ENCODE measurements at regions not wholly inside any gene's neighbourhood (a gene's known extent, or its start where the extent isn't known, plus 50 kb on each side); places are given as distances from the start of the nearest gene placed in this dataset.
"Not testable (repeated sequence)": the region's sequence is repeated elsewhere in the genome, so short reads cannot be mapped to it uniquely, and the experiment has no call there.

DNA sequence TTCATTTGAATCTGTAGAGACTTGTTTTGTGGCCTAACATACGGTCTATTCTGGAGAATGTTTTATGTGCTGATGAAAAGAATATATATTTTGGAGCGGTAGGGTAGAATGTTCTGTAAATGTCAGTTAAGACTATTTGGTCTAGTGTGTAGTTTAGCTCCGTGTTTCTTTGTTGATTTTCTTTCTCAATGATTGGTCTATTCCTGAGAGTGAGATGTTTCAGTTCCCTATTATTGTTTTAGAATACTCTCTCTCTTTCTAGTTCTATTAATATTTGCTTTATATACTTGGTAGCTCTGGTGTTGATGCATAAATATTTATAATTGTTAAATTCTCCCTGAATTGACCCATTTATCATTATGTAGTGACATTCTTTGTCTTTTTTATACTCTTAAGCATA, 236.5 kb downstream of the GLUD2 start:
- DNase-seq (ENCODE audit: low read depth in 2 of 2, low spot score in 1 of 2), result no peak

DNA sequence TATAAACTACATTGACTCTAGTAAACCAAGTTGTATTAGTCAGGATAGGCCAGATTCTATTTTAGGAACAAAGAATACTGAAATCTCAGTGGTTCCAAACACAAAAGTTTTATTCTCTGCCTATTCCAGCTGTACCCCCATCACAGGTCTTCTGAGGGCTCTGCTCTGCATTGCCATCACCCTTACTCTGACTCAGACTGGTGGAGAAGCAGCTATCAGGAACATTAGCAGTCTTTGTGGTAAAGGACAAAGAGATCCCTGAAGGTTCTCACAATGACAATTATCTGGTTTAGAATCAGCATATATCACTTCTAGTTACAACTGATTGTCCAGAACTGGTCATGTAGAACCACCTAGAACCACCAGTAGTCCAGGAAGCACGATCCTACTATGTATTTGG, 251.1 kb downstream of the GLUD2 start:
- no peak for DNase-seq (ENCODE audit: low read depth in 2 of 2, low spot score in 1 of 2)

DNA sequence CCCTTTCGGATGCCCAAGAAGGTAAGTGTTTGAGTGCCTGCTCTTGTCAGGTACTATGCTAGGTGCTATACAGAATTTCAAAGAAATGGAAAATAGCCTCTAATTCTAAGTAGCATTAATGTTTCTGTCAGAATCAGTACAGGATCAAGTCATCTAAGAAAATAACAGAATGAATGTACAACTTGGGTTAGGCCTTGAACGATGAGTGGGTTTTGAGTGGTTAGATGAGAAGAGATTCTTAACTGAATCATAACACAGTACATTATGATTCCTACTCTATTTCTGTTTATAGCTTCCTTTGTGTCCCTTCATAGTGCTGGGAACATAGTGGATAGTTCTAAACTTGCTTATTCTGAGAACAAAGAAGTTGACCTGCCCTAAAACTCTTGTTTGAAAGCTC, 253.9 kb downstream of the GLUD2 start:
- no peak for DNase-seq (ENCODE audit: low read depth in 2 of 2, low spot score in 1 of 2)

DNA sequence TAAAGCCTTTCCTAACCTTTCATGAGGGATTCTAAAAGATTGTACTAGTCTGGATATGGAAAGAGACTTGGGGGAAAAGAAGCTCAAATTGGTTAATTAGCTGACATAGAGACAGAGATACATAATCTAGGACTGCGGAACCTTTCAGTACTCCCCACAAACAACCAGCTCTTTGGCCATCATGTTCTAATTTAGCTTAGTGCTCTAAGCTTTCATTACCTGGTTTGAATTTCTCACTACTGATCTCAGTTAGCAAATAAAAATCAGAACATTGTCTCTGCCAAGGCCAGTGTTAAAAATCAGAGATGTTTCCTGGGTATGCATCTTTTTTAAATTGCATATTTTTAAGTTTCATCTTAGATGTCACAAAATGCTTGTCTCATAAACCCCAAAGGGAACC, 254.4 kb downstream of the GLUD2 start:
- DNase-seq (ENCODE audit: low read depth in 2 of 2, low spot score in 1 of 2), result no peak

DNA sequence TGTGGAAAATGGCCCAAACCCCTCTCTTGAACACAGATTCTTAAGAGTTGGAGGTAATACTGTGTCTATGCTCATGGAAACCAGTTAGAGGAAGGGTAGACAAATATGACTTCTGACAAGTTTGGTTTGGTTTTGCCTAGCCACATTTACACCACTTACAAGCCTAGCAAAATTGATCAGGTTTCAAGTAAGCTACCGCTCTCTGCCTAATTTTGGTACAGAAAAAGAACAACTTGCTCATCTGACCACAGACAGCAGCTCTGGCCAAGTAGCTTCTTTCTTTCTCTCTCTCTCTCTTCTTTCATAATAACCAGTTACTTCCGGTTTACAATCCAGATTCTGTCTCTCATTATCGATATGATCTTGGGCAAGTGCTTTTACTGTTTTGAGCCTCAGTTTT, 260.0 kb downstream of the GLUD2 start:
- DNase-seq (ENCODE audit: low read depth in 2 of 2, low spot score in 1 of 2), result no peak

DNA sequence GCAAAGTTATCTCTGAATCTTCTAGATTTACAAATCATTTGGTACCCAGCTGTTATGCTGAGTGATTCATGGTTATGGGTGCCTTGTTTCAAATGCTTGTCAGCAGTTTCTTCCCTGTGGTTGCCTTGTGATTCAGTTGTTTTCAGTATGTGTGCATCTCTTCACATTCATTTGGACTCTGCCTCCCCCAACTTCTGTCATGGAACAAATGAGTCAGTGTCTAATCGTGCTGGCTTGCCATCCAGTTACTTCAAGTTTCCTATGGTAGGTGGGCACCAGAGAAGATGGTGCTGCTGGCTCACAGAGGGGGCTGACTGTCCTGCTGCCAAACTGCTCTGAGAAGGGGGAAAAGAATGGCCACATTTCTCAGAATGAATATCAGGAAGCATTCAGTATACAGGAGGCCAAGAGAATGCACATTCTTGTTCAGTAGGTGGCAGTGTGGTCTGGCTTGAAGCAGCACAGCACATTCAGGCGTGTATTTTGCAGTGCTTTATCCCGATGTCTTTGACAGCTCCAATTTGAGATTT, 260.9 kb downstream of the GLUD2 start:
- DNase-seq (ENCODE audit: low read depth in 2 of 2, low spot score in 1 of 2), result peak in 1 of 2 donors; percentile 3

DNA sequence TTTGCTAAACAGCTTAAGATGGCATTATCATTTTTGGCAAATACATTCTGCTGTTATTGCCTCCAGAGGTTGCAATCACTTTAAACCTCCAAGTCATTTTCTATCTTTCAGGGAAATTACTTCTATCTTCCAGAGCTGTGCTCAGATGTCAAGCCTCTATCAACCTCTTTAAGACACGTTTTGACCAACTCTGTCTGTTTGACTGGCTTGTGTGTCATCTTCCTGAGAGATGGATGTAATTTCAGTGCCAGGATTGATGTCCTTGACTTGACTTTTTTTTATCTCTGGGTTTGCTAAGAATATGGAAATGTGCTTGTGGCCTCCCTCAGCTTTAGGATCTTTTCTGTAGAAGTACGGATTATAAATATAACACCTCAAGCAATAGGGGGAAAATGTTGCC, 263.4 kb downstream of the GLUD2 start:
- no peak for DNase-seq (ENCODE audit: low read depth in 2 of 2, low spot score in 1 of 2)

DNA sequence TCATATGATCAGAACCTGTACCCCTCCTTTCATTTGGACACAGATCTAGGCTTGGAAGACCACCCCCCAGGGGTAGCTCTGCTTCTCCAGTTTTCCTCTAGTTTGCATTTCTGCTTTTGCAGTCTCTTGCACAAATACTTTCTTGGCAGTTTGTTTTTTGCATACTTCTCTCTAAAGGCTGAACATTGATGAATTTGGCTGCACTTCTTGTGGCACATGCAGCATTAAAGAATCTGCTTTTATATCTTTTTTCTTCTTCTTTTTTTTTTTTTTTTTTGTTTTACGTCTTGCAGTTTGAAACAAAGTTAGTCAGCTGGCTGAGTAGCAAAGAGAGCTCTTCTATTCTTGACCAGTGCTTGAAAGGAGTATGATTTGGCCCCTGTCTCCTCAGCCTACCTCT, 273.0 kb downstream of the GLUD2 start:
- DNase-seq (ENCODE audit: low read depth in 2 of 2, low spot score in 1 of 2), result no peak

DNA sequence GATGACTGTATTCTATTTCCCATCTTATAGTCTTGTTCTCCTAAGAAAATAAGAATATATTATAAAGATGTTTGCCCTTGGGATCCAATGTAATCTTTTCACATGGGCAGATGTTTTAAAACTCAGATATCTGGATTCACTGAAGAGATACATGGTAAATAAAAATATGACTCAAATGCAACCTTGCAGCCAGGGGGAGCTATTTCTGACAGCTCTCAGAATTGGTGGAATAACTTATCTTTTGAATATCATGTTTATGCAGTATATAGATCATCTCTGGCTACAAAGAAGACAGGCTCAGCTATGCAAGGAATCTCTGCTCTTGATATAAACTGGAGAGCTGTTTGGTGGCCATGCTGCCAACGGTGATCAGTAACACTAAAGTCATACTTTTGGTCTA, 274.7 kb downstream of the GLUD2 start:
- DNase-seq (ENCODE audit: low read depth in 2 of 2, low spot score in 1 of 2), result no peak

DNA sequence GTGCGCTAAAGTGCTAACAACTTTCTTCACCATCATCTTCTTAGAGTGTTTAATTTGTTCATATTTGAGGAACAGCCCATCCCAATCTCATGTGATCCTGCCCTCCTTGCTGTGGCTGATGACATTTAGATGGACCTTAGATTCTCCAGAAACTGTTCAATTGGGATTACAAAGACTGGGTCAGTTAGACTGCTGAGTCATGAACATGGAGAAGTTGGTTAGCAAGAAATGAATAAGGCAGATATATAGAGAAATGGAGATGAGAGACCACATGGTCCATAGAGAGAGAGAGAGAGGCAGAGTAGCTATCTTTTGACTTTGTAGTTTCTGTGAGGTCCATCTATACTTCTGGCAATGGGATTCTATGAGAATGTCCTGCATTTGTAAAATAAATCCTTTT, 275.9 kb downstream of the GLUD2 start:
- DNase-seq (ENCODE audit: low read depth in 2 of 2, low spot score in 1 of 2), result no peak

DNA sequence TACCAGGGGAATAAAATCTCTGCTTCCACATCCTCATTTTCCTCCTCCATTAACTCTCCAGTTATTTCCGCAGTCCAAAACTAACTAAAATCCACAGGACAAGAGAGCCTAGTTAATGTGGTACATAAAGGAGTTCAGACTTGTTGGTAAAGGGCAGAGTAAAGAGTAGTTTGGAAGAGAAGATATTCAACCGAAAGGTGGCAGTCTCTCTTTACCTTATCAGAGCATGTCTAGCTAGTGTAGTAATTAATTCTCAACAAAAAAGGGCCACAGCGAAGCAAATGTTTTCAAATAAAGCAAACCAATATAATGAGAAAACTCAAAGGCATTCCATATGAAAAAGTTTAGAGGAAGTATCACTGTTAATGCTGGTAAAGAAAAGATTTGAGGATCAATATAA, 286.5 kb downstream of the GLUD2 start:
- DNase-seq (ENCODE audit: low read depth in 2 of 2, low spot score in 1 of 2), result no peak

DNA sequence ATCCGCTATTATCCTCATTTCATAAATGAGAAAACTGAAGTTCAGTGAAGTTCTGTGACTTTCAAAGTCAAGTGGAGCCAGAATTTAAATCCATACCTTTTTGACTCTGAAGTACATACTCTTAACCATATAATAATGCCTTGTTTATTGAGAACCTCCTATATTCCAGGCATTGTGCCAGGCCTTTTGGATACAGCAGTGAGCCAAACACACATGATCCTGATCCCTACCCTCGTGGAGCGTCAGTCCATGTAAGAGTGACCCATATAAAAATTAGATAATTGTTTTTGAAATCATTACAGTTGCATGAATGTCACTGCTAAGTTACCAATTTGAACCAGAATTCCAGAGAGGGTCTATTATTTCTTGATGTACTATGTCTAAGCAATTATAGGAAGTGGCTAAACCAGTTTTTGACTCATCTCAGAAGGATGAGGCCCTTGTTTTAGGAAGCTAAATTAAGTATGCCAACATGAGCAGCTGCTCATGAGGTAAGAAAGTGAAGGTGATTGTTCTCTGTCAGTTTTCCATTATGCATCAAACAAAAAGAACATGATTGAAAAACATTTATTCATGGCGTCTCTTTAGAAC, 289.5 kb downstream of the GLUD2 start:
- DNase-seq (ENCODE audit: low read depth in 2 of 2, low spot score in 1 of 2), result no peak

DNA sequence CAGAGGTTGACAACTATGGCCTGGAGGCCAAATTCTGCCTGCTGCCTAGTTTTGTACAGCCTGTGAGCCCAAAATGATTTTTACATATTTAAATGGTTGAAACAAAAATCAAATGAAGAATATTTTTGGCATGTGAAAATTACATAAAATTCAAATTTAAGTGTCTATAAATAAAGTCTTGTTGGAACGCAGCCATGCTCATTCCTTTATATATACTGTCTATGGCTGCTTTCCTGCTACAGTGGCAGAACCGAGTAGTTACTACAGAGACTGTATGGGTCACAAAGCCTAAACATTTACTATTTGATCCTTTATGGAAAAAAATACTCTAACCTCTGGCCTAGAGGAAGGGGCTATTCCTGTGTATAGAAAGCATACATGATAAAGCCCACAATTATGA, 290.4 kb downstream of the GLUD2 start:
- no peak for DNase-seq (ENCODE audit: low read depth in 2 of 2, low spot score in 1 of 2)

DNA sequence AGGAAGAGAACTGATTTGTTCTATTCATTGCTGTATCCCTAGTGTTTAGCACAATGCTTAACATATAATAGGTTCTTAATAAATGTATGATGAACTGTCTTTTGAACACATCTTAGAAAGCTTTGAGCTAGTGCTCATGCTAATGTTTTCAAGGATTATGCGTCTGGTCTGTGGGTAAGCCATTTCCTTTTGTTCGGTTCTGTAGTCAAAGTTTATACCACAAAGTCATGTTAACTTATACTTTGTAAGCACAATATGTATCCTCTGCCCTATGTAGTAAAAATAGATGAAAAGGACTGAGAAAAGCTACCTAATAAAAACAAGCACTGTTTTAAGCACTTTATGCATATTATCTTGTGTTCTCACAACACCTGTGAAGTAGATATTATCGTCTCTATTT, 301.9 kb downstream of the GLUD2 start:
- DNase-seq (ENCODE audit: low read depth in 2 of 2, low spot score in 1 of 2), result no peak

DNA sequence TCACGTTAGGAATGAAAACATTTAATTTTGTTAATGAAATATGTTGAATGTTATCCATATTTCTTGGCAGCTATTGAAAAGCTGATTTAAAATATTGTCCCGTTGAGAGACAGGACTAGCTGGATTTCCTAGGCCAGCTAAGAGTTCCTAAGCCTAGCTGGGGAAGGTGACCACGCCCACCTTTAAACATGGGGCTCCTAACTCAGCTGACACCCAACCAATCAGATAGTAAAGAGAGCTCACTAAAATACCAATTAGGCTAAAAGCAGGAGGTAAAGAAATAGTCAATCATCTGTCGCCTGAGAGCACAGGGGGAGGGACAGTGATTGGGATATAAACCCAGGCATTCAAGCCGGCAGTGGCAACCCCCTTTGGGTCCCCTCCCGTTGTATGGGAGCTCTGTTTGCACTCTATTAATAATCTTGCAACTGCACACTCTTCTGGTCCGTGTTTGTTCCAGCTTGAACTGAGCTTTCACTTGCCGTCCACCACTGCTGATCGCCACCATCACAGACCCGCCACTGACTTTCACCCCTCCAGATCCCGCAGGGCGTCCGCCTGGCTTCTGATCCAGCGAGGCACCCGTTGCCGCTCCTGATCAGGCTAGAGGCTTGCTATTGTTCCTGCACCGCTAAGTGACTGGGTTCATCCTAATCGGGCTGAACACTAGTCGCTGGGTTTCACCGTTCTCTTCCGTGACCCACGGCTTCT, 308.9 kb downstream of the GLUD2 start:
- no peak for DNase-seq (ENCODE audit: low read depth in 2 of 2, low spot score in 1 of 2)

DNA sequence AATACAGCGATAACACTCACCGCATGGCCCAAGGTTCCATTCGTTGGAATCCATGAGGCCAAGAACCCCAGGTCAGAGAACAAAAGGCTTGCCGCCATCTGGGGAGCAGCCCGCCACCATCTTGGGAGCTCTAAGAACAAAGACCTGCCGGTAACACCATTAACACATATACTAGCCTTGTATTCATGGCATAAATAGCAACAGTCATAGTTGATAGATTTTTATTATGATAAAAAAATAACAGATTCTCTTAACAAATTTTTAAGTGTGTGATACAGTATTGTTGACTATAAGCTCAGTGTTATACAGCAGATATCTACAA, 309.4 kb downstream of the GLUD2 start:
- DNase-seq (ENCODE audit: low read depth in 2 of 2, low spot score in 1 of 2), result no peak

DNA sequence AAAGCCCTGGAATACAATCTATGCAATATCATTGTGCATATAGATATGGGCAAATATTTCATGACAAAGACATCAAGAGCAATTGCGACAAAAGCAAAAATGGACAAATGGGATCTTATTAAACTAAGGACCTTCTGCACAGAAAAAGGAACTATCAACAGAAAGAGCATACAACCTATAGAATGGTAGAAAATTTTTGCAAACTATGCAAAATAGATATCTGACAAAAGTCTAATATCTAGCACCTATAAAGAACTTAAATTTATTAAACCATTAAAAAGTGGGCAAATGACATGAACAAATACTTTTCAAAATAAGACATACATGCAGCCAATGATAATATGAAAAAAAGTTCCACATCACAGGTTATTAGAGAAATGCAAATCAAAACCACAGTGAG, 312.9 kb downstream of the GLUD2 start:
- DNase-seq (ENCODE audit: low read depth in 2 of 2, low spot score in 1 of 2), result no peak

DNA sequence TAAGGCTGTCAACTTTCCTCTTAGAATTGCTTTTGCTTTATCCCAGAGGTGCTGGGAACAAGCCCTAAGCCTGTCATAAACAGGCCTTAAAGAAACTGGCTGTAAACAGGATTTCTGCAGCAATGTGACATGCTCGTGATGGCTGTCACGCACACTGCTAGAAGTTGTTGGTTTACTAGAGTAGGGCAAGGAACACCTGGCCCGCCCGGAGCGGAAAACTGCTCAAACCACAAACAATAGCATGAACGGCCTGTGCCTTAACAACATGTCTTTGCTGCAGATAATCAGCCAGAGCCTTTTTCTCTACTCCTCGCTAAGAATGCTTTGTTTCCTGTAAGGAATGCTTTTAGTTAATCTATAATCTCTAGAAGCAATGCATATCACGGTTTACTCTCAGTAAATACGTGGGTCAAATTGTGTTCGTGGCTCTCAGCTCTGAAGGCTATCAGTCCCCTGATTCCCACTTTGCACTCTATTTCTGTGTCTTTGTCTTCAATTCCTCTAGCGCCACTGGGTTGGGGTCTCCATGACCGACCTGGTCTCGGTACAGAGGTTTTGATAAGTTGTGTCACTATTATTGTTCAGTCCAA, 318.3 kb downstream of the GLUD2 start:
- no peak for DNase-seq (ENCODE audit: low read depth in 2 of 2, low spot score in 1 of 2)

DNA sequence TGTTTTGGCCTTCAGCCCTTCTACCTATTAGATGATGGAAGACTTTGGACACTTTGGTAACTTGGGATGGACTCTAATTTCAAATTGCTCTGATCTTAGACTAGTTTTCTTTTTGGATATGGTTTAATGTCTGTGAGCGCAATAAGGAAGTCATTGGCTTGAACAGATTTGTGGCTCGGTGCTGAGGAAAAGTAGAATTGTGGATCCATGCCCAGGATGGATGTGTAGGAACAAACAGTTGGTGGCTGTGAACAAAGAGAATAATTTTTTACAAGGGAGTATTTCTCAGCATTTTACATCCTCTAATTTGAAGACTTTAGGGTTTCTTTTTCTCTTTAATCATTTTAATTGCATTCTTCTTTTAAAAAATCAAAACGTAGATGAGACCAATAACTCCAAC, 327.1 kb downstream of the GLUD2 start:
- DNase-seq (ENCODE audit: low read depth in 2 of 2, low spot score in 1 of 2), result no peak

DNA sequence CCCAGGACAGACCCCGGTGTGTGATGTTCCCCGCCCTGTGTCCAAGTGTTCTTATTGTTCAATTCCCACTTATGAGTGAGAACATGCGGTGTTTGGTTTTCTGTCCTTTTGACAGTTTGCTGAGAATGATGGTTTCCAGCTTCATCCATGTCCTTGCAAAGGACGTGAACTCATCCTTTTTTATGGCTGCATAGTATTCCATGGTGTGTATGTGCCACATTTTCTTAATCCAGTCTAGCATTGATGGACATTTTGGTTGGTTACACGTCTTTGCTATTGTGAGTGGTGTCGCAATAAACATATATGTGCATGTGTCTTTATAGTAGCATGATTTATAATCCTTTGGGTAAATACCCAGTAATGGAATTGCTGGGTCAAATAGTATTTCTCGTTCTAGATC, 334.5 kb downstream of the GLUD2 start:
- DNase-seq (ENCODE audit: low read depth in 2 of 2, low spot score in 1 of 2), result not testable (repeated sequence)

DNA sequence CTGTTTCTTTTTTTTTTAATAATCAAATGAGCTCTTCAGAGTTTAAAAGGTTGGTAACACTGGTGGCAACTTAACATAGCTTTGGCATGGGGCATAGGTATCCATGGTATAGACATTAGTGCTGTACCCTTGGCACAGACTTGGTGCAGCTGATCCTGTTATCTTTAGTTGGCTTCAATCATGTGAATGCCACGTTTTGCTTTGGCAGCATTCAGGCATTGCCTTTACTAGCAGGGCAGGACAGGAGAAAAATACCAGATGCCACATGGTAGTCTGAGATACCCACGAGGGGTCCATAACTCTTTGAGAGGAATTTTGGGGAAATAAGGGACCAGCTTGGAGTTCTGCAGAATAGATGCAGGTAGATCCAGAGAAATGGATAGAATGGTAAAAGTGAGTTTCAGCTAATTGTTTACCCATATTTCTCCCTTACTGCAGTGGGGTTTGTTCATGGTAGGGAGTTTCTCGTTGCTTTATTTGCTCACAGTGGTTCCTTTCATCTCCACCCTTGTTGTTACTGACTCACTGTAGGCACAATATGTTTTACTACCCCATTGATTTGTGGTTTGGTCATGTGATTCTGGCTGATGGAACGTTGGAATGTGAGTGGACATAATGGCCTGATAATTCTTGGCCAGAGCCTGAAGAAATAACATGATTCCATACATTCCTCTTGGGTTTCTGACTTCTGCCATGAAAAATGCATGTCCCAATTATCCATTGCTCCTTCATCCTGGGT, 342.7 kb downstream of the GLUD2 start:
- DNase-seq (ENCODE audit: low read depth in 2 of 2, low spot score in 1 of 2), result no peak

DNA sequence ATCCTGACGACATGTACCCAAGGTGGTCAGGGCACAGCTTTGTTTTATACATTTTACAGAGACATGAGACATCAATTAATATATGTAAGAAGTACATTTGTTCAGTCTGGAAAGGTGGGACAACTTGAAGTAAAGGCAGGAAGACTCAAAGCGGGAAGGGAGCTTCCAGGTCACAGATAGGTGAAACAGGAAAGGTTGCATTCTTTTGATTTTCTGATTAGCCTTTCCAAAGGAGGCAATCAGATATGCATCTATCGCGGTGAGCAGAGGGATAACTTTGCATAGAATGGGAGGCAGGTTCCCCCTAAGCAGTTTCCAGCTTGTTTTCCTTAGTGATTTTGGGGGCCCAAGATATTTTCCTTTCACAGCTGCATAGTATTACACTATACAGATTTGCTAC, 358.4 kb downstream of the GLUD2 start:
- no peak for DNase-seq (ENCODE audit: low read depth in 2 of 2, low spot score in 1 of 2)
